ENCODE measurements at regions not wholly inside any gene's neighbourhood (a gene's known extent, or its start where the extent isn't known, plus 50 kb on each side); places are given as distances from the start of the nearest gene placed in this dataset.

DNA sequence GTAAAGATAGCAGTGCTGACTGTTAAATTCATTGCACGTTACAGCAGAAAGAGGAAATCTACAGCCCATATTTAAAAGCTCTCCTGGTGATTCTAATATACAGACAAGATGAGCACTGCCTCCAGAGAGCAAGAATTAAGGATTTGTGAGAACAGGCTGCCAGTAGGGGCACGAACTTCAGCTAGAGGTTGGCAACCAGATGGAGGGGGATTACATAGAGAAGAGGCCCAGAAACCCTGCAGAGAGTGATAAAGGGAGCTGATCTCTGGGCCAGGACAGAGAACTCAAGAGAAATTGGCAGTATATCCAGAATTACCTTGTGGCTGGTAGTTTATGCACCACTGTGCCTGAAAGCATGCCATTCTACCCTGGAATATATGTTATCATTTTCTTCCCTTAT is 144.8 kb downstream of the UFM1 start:
- Histone ChIP-seq H3K9ac (no peak overlapping the region), H3F3A (replicated peaks; ENCODE audit: insufficient read depth) (no peaks in the 10 kb centered on the region), H3K9me3 (no peaks in the 10 kb centered on the region), H3K4me2 (no peak overlapping the region), H2AFZ (ENCODE audit: low read depth) (no peak overlapping the region), H3K9me2 (no peaks in the 10 kb centered on the region), H3K36me3 (replicated peaks in 1 of 2; ENCODE audit: control insufficient read depth in 1 of 2, insufficient read depth in 2 of 2, low read length in 1 of 2) (no peaks in the 10 kb centered on the region), H3K27me3 (ENCODE audit: insufficient read depth) (no peaks in the 10 kb centered on the region), H3K4me1 (ENCODE audit: control insufficient read depth in 1 of 2, insufficient read depth in 2 of 2, low read depth in 1 of 2, low read length in 1 of 2) (no peaks in the 10 kb centered on the region), H3K27ac (ENCODE audit: low read depth in 2 of 2, low read length in 1 of 2) (no peak overlapping the region), H3K4me3 (ENCODE audit: low read depth in 2 of 2, low read length in 1 of 2) (no peak overlapping the region), H3K79me2 (ENCODE audit: insufficient read depth) (no peaks in the 10 kb centered on the region), H4K20me1 (ENCODE audit: insufficient read depth) (no peaks in the 10 kb centered on the region)
- 0% methylated on average over 2 of the region's 2 CpGs for whole genome bisulfite sequencing (ENCODE audit: low lambda C conversion rate)
- no peak for DNase-seq
- TF ChIP-seq RAD21 (IDR thresholded peaks at IDR 0.05; ENCODE audit: low read length) (no peak), REST (IDR thresholded peaks at IDR 0.05; ENCODE audit: low read depth, low read length) (no peak), RFX5 (IDR thresholded peaks at IDR 0.05; ENCODE audit: low read length) (no peak), EZH2phosphoT487 (IDR thresholded peaks at IDR 0.05; ENCODE audit: borderline replicate concordance, low read depth) (no peak), TAF1 (IDR thresholded peaks at IDR 0.05; ENCODE audit: borderline replicate concordance, low read depth, low read length) (no peak), NRF1 (IDR thresholded peaks at IDR 0.05; ENCODE audit: low read depth, low read length) (no peak), EP300 (IDR thresholded peaks at IDR 0.05; ENCODE audit: borderline replicate concordance in 1 of 2, low read depth in 1 of 2, low read length in 1 of 2) (no peak), CHD2 (IDR thresholded peaks at IDR 0.05; ENCODE audit: low read length, partially characterized antibody) (no peak), POLR2AphosphoS5 (IDR thresholded peaks at IDR 0.05; ENCODE audit: low read depth, low read length) (no peak), SMC3 (IDR thresholded peaks at IDR 0.05; ENCODE audit: low read depth, low read length) (no peak), SIN3A (IDR thresholded peaks at IDR 0.05; ENCODE audit: borderline replicate concordance, low read depth, low read length) (no peak)
- POLR2A ChIA-PET: no interaction called here
- CTCF ChIA-PET: no interaction called here

- Histone ChIP-seq H3K9ac (no peak overlapping the region), H3K79me2 (ENCODE audit: insufficient read depth) (no peaks in the 10 kb centered on the region), H4K20me1 (ENCODE audit: insufficient read depth) (no peaks in the 10 kb centered on the region), H3K9me3 (no peaks in the 10 kb centered on the region), H3K4me3 (ENCODE audit: low read depth in 2 of 2, low read length in 1 of 2) (no peak overlapping the region), H3K4me2 (no peak overlapping the region), H2AFZ (ENCODE audit: low read depth) (no peak overlapping the region), H3K4me1 (ENCODE audit: control insufficient read depth in 1 of 2, insufficient read depth in 2 of 2, low read depth in 1 of 2, low read length in 1 of 2) (no peaks in the 10 kb centered on the region), H3K9me2 (no peaks in the 10 kb centered on the region), H3K36me3 (replicated peaks in 1 of 2; ENCODE audit: control insufficient read depth in 1 of 2, insufficient read depth in 2 of 2, low read length in 1 of 2) (no peaks in the 10 kb centered on the region), H3K27ac (ENCODE audit: low read depth in 2 of 2, low read length in 1 of 2) (no peak overlapping the region), H3F3A (replicated peaks; ENCODE audit: insufficient read depth) (no peaks in the 10 kb centered on the region), H3K27me3 (ENCODE audit: insufficient read depth) (no peaks in the 10 kb centered on the region)
- 0% methylated on average over 2 of the region's 2 CpGs for WGBS (ENCODE audit: low lambda C conversion rate)
- TF ChIP-seq POLR2AphosphoS5 (IDR thresholded peaks at IDR 0.05; ENCODE audit: low read depth, low read length) (no peak), EZH2phosphoT487 (IDR thresholded peaks at IDR 0.05; ENCODE audit: borderline replicate concordance, low read depth) (no peak), RXRA (IDR thresholded peaks at IDR 0.05; ENCODE audit: borderline replicate concordance, low read depth) (no peak), YY1 (IDR thresholded peaks at IDR 0.05; ENCODE audit: low read depth) (no peak), GATA2 (CRISPR knock-in tag; IDR thresholded peaks at IDR 0.05) (no peak), MEF2A (IDR thresholded peaks at IDR 0.05; ENCODE audit: borderline replicate concordance, low read depth) (no peak), FOXJ3 (CRISPR knock-in tag; IDR thresholded peaks at IDR 0.05) (no peak), JUND (IDR thresholded peaks at IDR 0.05) (no peak), TEAD4 (IDR thresholded peaks at IDR 0.05; ENCODE audit: borderline replicate concordance, insufficient read depth) (no peak), FOXM1 (IDR thresholded peaks at IDR 0.05; ENCODE audit: low read depth) (no peak), RCOR1 (IDR thresholded peaks at IDR 0.05; ENCODE audit: low read length) (no peak), ELF1 (IDR thresholded peaks at IDR 0.05) (no peak)
- TF ChIP-seq, protein P1, sequence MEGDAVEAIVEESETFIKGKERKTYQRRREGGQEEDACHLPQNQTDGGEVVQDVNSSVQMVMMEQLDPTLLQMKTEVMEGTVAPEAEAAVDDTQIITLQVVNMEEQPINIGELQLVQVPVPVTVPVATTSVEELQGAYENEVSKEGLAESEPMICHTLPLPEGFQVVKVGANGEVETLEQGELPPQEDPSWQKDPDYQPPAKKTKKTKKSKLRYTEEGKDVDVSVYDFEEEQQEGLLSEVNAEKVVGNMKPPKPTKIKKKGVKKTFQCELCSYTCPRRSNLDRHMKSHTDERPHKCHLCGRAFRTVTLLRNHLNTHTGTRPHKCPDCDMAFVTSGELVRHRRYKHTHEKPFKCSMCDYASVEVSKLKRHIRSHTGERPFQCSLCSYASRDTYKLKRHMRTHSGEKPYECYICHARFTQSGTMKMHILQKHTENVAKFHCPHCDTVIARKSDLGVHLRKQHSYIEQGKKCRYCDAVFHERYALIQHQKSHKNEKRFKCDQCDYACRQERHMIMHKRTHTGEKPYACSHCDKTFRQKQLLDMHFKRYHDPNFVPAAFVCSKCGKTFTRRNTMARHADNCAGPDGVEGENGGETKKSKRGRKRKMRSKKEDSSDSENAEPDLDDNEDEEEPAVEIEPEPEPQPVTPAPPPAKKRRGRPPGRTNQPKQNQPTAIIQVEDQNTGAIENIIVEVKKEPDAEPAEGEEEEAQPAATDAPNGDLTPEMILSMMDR (IDR thresholded peaks at IDR 0.05): no peak
- ChIA-PET POLR2A (no interaction called here), CTCF (interaction anchor here (1.2 kb wide), 1 partner anchor 17 kb away, joined by 4 read pairs; no protein-coding TSS in a partner anchor)
- no peak for DNase-seq
Measured at GRCh38 chr13:38496917-38497316, 147.3 kb downstream of the UFM1 start.

All from SK-N-SH (cell line).